IPS DF 19.7 (cell line): ENCODE measurements at regions not wholly inside any gene's neighbourhood (a gene's known extent, or its start where the extent isn't known, plus 50 kb on each side); places are given as distances from the start of the nearest gene placed in this dataset.

ENCODE experiments used
- DNase-seq: peaks from one replicate; pipeline ENCODE4 v3.0.0-alpha.2; 2013; ENCODE audit warnings: low read depth, low spot score

DNA sequence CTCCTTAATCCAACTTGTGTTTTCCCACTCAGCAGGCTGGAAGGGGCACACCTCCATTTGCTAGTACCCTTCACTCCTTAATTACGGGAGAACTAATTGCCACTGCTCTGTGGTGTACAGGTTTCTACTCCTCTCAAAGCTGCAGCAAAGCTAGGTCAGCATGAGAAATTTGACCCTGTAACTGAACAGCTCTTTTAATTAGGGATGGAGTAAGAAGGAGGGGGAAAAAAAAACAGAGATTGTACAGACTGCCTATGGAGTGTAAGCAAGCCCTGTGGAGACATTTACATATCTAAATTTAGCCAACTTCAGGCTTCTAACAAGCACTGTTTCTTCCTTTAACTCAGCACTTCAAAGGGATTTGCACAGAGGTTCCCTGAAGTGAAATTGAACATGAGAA lies 629.7 kb upstream of the SETBP1 start:
- no peak for DNase-seq

DNA sequence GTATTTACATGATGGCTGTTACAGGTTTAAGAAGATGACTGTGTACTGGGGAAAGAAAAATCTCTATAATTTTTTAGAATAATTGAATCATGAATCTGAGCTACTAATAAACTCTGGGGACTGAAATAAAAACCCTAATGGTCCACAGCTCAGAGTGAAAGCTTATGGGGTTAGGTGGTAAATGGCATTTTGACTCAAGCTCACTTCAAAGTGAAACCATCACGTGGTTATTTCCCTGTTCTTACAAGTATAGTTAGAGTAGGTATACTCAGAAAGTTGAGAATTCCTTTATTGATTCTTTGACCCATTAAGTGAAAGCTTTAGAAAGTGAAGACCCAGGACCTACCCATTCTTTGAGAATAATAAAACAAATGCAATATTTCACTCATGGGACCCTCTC lies 626.2 kb upstream of the SETBP1 start:
- DNase-seq, result no peak

DNA sequence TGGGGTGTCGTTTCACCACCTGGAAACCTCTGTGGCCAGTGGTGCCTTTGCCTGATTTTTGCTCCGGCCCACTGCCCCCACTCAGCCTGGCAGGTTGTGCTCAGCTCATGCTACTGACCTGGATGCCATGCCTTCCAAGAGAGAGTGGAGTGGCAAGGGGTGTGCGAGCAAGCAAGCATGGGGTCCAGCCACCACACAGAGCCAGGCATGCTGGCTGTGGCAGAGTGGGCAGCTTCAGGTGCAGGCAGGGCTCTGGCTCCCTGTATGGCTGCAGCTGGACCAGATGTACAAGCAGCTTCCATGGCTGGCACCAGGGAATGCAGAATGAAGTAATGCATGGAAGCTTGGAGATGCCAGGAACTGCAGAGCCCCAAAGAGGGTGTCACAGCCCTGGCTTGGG lies 620.5 kb upstream of the SETBP1 start:
- no peak for DNase-seq

DNA sequence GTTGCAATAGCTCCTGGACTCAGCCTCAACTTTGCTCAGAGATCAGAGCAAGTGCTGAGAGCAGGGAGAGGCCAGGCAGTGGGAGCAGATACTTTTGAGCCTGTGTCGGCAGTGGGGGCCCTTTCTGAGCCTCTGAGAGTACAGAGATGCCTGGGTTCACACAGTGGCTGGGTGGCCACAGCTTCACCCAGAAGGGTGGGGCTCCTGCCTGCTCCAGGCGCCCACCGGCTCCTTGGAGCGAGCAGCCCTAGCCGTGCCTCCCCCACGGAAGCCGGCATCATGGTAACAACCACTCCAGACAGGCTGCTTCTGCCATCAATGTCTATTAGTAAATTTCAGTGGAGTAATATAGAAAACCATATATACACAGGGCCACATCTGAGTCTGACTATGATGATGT lies 619.2 kb upstream of the SETBP1 start:
- no peak for DNase-seq

DNA sequence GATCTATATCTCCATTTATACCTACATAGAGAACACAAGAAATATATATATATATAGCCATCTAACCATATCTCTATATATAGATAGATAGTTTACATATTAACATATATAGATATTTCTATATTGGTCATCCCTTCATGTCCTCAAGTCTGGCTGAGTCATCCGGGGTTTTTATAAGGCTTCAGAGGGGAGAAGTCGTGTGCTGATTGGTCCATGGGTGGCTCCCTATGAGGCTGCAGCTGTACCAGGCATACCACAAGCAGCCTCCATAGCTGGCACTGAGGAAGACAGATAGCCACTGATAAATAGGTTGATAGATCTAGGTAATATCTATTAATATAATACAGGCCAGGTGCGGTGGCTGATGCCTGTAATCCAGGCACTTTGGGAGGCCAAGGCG lies 618.3 kb upstream of the SETBP1 start:
- DNase-seq, result no peak

DNA sequence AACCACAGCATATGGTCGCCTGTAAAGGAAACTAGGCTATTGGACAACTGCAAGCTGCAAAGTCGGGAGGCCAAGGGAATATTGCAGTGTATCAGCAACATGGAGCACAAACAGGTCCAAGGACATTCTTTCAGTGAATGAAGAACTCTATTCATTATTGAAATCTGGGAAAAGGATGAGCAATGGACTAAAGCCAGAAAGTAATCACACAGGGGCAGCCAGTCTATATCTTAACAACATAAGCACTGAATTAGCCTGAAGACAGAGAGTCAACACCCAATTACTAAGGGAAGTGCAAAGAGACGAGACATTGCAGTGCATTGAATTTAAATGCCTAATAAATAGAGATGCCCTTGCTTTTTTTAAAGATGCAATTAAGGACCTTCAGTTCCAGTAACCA lies 615.5 kb upstream of the SETBP1 start:
- no peak for DNase-seq

DNA sequence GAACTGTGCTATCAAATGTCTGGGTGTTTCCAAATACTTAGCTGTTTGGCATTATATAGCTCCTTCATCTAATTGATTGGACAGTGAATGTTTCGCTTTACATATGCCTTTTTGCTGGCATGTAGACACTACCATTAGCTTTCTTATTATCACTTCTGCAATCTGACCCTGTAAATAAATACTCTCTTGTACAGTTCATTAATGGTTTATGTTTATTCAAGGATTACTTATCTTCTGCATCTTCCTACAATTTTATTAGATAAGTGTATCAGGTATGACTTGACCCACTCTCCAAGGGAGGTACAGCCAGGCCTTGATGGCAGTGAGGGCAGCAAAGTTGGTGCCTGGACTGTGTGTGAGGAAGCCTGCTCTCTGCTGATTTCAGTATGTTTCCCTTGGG lies 614.1 kb upstream of the SETBP1 start:
- DNase-seq, result no peak

DNA sequence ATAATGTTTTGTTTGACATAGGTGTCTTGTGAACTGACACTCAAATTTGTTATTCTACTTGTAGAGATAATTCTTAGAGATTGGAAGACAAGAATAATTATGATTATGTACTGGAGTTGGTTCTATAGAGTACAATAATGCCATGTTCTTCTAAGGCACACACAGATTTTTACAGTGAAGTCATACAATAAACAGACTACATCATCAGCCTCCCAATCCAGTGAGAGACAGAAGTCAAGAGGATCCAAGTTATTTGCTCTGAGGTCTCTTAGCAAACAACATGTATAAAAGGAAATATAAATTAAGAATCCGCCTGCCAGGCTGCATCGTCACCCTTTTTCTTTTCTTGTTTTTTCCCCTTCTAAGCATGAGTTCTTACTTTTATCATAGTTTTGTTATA lies 613.5 kb upstream of the SETBP1 start:
- no peak for DNase-seq

DNA sequence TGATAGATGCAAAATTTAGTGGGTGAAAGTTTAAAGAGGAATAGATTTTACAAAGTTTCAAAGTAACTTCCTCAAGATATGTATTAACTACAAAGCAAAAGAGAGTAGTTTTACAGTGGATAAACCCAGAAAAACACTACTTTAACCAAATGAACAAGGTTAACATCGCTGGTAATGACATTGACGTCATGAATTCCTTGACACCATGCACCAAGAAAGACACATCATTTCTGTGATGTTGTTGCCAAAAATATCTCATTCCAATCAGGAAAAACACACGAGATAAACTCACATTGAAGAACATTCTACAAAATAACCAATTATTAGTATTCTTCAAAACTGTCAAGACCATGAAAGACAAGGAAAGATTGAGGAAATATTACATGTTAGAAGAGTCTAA lies 605.6 kb upstream of the SETBP1 start:
- no peak for DNase-seq

DNA sequence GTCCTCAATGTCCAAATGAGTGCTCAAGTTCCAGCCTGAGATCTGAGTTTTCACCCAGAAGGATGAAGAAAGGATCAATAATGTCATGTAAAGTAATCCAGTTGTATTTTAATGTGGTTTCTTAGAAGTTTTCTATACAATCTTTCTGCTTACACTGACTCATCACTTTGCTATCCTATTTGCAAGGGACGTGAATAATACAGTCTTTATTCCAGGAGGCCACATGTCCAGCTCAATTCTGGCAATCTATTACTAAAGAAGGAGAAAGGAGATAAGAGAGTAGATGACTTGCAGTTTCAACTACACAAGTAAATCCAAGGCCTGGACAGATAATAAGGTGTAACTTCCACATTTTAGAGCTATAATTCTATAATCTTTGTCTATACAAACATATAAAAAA lies 601.1 kb upstream of the SETBP1 start:
- DNase-seq, result no peak

DNA sequence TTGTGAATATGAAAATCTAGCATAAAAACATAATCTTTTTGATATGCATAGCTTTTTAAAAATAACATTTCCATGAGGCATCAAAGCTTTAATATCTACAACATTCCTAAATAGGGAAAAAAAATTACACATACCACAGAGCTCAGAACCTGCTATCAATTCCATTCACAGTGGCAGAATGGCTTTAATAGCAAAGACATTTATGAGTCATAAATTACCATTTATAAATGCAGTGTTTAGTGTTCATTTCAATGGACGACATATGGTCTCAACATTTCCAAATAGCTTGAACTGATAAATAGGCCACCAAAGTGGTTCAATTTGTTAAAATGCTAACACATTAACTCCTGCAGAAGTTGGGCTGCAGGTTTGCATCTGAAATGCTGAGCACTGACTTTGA lies 600.6 kb upstream of the SETBP1 start:
- DNase-seq, result no peak

DNA sequence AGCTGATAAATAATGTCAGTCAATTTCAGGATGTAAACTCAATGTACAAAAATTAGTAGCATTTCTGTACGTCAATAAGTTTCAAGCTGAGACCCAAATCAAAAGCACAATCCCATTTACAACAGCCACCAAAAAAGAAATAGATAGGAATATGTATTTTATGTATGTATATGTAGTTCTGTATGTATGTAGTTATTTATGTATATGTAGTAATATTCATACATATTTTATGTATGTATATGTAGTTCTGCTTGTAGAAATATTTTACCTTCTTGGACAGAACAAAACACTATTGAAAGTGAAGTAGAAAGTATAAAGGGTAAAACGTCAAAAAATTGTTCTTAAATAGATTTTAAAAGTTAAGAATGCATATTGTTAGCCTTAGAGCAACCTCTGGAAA lies 591.0 kb upstream of the SETBP1 start:
- no peak for DNase-seq

DNA sequence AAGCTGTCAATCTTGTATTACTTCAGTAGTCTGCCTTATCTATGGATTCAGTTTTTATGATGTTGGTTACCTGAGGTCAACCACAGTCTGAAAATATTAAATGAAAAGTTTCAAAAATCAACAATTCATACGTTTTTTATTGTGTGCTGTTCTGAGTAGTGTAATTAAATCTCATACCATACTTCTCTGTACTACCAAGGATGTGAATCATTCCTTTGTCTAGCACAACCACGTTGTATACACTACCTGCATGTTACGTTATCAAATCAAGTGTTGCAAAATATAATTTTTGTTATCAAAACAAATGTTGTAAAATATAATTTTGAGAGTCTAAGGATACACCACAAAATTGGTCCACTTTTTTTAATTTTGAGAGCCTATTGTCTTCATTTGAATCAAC lies 590.2 kb upstream of the SETBP1 start:
- DNase-seq, result no peak

DNA sequence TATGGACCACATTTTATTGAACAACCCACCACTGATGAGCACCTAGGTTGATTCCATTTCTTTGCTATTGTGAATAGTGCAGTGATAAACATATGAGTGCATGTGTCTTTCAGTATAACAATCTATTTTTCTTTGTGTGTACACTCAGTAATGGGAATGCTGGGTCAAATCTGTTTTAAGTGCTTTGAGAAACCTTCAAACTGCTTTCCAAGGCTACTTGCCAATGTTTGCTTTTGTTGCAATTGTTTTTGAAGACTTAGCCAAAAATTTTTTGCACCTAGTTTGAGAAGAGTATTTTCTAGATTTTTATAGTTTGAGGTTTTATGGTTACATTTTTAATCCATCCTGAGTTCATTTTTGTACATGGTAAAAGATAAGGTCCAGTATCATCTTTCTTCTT lies 587.4 kb upstream of the SETBP1 start:
- DNase-seq, result no peak

DNA sequence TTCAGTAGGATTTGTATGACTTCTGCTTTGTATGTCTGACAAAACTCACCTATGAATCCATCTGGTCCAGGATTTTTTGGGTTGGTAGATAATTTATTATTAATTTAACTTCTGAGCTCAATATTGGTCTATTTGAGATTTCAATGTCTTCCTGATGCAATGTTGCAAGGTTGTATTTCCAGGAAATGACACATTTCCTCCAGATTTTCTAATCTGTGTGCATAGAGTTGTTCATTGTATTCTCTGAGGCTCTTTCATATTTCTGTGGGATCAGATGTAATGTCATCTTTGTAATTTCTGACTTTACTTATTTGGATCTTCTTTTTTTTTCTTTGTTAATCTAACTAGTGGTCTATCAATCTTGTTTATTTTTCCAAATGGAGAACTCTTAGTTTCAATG lies 584.7 kb upstream of the SETBP1 start:
- no peak for DNase-seq

DNA sequence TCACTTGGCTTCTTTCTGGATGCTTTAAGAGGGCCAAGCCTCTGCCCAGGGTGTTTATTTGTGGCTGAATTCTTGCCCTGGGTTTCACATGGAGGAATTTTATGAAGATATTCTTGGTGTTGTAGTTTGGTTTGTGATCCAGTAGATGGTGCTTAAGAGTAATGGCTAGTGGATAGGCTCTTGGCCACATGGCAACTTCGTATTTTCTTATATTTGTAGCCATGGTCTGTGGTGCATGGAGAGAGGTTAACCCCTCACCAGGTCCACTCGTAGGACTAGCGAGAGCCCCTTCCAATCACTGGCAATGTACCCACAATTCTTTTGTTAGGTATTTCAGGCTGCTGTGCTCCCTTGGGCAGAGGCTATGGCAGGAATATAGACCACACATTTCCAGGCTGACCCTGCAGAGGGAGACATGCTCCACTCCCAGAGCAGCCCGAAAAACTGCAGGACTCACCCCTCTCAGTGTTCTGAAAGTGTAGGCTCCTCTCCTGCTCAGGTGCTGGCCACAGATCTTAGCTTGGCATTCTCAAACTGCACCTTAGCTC lies 582.1 kb upstream of the SETBP1 start:
- DNase-seq, result peak; percentile 7

DNA sequence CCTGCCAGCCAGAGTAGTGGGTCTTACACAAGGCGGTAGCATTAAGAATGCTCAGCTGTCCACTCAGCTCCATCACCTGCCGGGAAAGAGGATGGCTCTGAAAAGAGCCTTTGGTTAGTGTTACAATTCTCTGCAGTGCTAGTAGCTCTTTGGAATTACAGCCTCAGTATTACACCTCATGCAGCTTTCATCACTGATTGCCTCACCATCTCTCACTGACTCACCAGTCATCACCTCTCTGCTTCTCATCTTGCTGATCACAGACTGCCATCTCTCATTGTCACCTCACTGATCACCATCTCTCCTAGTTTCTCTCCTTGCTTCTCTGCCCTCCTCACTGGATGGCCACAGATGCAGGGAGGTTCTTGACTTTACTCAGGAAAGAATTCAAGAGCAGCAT lies 573.5 kb upstream of the SETBP1 start:
- DNase-seq, result no peak

DNA sequence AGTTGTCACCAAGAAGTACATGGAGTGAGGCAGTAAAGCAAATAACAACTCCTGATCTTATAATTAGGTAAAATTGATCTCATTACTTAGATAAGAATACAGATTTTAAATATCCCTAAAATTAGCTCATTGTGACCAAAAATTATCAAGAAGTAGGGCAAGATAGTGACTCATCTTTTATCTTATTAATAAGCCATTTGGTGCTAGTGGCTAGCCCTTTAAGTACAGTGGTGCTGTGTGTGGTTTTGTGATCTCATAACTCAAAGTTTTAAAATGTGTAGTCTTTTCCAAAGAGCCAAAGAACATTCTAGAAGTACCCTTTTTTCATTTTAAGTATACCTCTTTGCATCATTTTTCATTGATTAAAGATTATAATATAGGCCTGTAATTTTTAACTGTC lies 569.4 kb upstream of the SETBP1 start:
- no peak for DNase-seq

DNA sequence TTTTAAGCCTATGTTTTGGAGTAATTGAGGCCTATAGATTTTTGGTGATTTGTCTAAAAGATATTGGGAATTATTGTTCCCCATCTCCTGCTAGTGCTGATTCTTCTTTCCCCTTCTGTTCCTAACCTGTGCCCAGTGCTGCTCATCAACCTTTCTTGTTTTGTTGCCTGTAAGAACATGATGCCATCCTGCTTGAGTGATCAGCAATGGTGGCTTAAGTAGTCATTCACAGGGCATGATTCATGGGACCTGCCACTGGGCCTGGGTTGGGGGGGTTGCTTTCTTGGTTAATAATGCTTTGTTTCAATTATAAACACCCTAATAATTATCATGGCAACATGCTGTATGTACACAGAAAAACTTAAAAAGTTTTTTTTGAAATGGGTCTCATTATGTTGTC lies 562.9 kb upstream of the SETBP1 start:
- DNase-seq, result no peak

DNA sequence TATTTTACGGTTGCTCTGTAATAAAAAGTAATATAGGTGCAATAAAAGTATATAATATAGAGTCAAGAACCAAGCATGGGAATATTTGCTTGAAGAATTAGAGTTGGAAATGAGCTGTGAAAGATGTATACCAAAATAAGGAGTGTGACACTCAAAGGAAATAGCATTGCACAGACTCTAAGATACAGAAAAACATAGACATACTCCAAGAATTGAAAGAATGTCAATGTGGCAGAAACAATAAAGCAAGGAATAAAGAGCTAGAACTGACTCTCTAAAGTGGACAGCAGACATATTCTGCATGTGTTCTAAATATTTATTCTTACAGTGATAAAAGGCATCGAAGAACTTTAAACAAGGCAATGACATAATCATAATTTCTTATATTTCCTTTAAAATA lies 561.1 kb upstream of the SETBP1 start:
- no peak for DNase-seq

DNA sequence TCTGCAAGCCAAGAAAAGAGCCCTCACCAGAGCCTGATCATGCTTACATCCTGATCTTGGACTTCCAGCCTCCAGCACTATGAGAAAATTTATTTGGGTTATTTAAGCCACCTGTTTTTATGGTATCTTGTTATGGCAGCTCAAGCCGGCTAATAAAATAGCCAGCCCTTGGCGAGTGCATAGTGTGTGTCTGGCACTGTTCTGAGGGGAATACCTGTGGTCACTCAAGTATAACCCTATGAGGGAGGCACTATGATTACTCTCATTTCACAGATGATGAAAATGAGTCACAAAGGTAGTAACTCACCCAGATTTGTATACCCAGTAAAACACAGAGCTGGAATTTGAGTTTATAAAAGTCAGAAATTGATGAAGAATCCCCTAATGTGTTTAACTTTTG lies 556.9 kb upstream of the SETBP1 start:
- no peak for DNase-seq

DNA sequence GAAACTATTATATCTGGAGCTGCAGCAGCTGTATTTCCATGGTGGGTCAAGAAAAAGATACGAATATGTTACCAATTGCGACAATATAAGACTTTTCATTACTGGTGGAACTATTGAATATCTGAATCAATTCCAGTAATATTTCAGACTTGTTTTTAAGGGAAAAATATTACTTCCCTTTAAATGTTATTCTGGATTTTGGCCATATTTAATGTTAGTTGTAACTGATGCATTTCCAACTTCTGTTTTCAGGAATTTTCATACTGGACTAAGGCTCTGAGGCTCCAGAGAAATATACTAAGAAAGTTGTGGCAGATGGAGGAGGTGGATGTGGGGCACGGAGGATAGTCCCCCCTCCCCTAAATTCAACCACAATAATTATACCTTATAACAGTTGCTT lies 555.2 kb upstream of the SETBP1 start:
- DNase-seq, result no peak

DNA sequence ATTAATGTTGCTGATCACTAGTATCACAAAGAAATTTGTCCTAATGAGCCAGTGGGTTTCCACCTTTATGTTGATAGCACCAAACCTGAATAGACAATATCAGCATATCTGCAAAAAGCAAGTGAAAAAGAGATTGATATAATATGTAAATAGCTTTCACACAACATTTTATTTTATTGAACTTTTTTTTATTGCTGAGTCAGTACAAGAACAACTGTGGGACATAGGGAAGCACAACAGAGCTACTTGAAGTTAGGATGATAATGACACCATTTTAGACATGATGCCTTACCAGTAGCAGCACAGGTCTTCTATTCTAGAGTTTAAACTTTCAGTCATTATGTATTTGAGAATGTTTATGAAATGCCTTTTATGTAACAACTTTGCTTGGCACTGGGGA lies 554.1 kb upstream of the SETBP1 start:
- no peak for DNase-seq

DNA sequence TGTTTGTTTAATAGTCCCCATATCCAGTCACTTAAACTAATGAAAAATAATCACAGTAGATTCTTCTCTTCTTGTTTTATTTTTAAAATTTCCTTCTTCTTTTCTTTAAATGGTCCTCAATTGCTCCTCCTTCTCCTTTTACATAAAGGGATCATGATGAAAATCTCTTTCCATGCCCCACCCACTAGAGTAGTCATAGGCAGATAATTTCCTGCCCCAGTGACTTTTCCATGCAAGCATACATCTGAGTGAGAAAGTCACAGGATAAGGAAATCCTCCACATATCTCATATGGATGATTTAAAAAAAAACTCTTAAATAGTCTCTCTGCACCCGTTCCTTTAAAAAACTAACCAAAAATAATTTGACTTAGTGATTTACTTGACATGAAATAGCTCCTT lies 552.3 kb upstream of the SETBP1 start:
- DNase-seq, result no peak
